ENCODE measurements at regions not wholly inside any gene's neighbourhood (a gene's known extent, or its start where the extent isn't known, plus 50 kb on each side); places are given as distances from the start of the nearest gene placed in this dataset.

GRCh38 chr4:42747971-42748370 is 91.1 kb upstream of the ATP8A1 start:
- no peaks in the 10 kb centered on the region for H3K27me3 ChIP-seq (ENCODE audit: control insufficient read depth, insufficient read depth, low read length)
- H3K36me3 ChIP-seq (ENCODE audit: control insufficient read depth, insufficient read depth, low read length): no peaks in the 10 kb centered on the region
- TF ChIP-seq CTCF (IDR thresholded peaks at IDR 0.05; ENCODE audit: insufficient read depth, low read depth, low read length): no peak
- ChIA-PET CTCF (no interaction called here), POLR2A (no interaction called here)
- no peak for DNase-seq (ENCODE audit: low read depth)
- no peak overlapping the region for H3K4me3 ChIP-seq (ENCODE audit: low read depth, low read length)

DNA sequence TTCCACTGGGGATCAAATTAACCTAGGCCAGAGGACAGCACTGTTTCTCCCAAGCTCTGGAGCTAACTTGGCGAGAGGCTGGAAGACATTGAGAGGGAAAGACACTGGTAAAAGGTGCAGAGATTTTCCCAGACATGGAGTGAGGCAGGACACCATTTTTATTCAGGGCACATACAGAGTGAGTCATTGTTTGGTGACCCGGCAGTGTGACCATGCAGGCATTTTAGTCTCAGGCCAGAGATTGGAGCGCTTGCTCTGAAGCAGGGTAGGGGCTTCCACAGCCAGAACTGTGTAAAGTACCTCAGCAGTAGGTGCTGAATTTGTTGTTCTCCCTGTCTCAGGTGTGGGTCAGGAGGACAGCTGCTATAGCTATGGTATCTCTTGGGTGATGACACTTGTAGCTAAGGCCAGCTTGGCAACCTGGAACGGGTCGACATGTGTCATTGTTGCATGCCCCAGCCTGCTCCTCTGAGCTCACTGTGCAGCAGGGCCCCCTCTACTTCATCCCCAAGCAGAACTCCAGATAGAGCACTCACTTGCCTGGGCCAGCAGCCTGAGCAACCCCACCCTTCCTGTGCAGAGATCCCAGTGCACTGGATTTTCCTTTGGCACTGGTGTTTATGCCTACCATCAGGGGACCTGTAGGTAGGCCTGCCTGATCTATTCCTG is 79.8 kb upstream of the ATP8A1 start:
- H3K36me3 ChIP-seq (ENCODE audit: control insufficient read depth, insufficient read depth, low read length): no peaks in the 10 kb centered on the region
- ChIA-PET CTCF (no interaction called here), POLR2A (no interaction called here)
- TF ChIP-seq CTCF (IDR thresholded peaks at IDR 0.05; ENCODE audit: insufficient read depth, low read depth, low read length): no peak
- H3K4me3 ChIP-seq (ENCODE audit: low read depth, low read length): no peak overlapping the region
- H3K27me3 ChIP-seq (ENCODE audit: control insufficient read depth, insufficient read depth, low read length): no peaks in the 10 kb centered on the region
- DNase-seq (ENCODE audit: low read depth): no peak

DNA sequence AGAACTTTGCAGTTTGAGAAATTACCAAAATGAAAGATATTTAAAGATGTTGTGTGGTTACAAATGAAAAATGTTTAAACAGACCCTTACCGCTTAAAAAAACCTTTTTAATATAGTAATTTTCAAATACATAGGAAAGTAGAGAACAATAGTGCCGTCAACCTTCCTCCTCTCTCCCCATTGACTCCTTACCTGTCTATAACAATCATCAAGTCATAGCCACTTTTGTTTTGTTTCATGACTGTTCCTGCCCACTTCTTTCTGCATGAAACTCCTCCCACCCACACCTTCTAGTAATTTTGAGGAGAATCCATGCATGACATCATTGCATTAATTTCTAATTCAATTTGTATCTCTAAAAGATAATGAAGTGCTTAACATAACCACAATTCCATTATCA is 76.5 kb upstream of the ATP8A1 start:
- CTCF ChIA-PET: no interaction called here
- Histone ChIP-seq H3K27me3 (ENCODE audit: control insufficient read depth, insufficient read depth, low read length) (no peaks in the 10 kb centered on the region), H3K36me3 (ENCODE audit: control insufficient read depth, insufficient read depth, low read length) (no peaks in the 10 kb centered on the region), H3K4me3 (ENCODE audit: low read depth, low read length) (no peak overlapping the region)
- no peak for TF ChIP-seq CTCF (IDR thresholded peaks at IDR 0.05; ENCODE audit: insufficient read depth, low read depth, low read length)
- no peak for DNase-seq (ENCODE audit: low read depth)
- POLR2A ChIA-PET: no interaction called here

DNA sequence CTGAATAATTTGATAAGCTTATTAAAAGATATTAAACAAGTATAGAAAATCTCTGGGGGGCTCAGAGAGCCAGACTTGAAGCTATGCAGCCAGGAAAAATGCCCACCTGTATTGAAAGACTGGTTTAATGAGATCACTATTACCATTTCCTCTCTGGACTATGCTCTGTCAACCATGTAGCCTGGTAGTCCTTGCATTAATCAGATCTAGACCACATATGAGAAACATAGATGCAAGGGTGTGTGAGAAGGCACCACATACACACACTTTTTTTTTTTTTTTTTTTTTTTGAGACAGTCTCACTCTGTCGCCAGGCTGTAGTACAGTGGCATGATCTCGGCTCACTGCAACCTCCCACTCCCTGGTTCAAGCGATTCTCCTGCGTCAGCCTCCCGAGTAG is 75.9 kb upstream of the ATP8A1 start:
- no peak for TF ChIP-seq CTCF (IDR thresholded peaks at IDR 0.05; ENCODE audit: insufficient read depth, low read depth, low read length)
- Histone ChIP-seq H3K4me3 (ENCODE audit: low read depth, low read length) (no peak overlapping the region), H3K27me3 (ENCODE audit: control insufficient read depth, insufficient read depth, low read length) (no peaks in the 10 kb centered on the region), H3K36me3 (ENCODE audit: control insufficient read depth, insufficient read depth, low read length) (no peaks in the 10 kb centered on the region)
- POLR2A ChIA-PET: no interaction called here
- no peak for DNase-seq (ENCODE audit: low read depth)
- CTCF ChIA-PET: no interaction called here

DNA sequence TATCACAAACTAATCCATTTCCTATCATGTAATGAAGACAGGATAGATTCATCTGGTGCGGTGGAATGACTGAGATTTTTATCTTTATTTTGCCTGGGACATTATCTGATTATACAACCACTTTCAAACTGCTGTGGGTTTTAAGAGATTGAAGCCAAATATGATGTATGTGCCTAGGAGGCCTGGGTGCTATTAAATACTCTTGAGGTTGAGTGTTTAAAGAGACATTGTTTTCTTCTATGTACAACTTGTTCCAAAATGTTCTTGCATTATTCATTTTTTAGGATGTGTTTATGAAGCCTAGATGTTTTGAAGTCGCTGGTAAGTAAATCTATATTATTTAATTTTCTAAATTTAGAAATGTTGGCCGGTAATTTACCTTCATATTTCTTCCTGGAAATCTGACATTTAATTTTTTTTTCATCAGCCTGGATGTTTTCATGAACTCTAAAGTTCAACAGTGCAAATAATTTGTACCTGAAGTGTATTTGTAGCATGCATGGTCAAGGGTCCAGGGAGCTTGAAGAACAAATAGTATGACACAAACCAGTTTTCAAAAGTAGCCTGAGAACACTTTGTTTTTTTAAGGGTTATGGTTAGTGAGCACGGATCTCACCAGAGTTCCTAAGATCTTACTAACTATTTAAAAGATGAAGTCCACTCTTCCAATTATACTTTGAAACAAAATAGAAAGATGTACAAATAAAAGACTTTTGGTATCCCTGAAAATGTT is 72.8 kb upstream of the ATP8A1 start:
- TF ChIP-seq CTCF (IDR thresholded peaks at IDR 0.05; ENCODE audit: insufficient read depth, low read depth, low read length): no peak
- no peak overlapping the region for H3K4me3 ChIP-seq (ENCODE audit: low read depth, low read length)
- POLR2A ChIA-PET: no interaction called here
- no peaks in the 10 kb centered on the region for H3K36me3 ChIP-seq (ENCODE audit: control insufficient read depth, insufficient read depth, low read length)
- CTCF ChIA-PET: no interaction called here
- DNase-seq (ENCODE audit: low read depth): no peak
- no peaks in the 10 kb centered on the region for H3K27me3 ChIP-seq (ENCODE audit: control insufficient read depth, insufficient read depth, low read length)

All from BJ (cell line).